HEK293 (cell line): ENCODE measurements at regions not wholly inside any gene's neighbourhood (a gene's known extent, or its start where the extent isn't known, plus 50 kb on each side); places are given as distances from the start of the nearest gene placed in this dataset.

Source experiments
- CTCF ChIA-PET: fragments of 350-600 bp; formaldehyde crosslinking; extraction: SDS; loops from one replicate; lab custom pipeline; 2021; ENCODE audit warnings: antibody characterized with exemption; lab: Yijun Ruan, JAX
- POLR2A ChIA-PET: fragments of 300-600 bp; formaldehyde crosslinking; extraction: SDS; loops from one replicate; lab custom pipeline; 2020; ENCODE audit warnings: antibody characterized with exemption, inconsistent platforms; lab: Yijun Ruan, JAX
- H3K27ac ChIP-seq: fragments of 200-500 bp; sonication (Bioruptor generic); 2 replicates; pipeline ENCODE4 v1.5.1; 2014; ENCODE audit warnings: low read depth, low read length, control low read depth, inconsistent platforms; ENCODE audit errors: extremely low read depth
- H3K36me3 ChIP-seq, 2 experiments: fragments of 200-500 bp in 1 of 2; sonication (Bioruptor generic) in 1 of 2; 1 replicate in 1 of 2; 2 replicates in 1 of 2; pipeline ENCODE4 v1.5.1; 2014 to 2017; ENCODE audit warnings: inconsistent platforms in 2 of 2, low read length in 2 of 2; ENCODE audit not compliant: control insufficient read depth in 2 of 2, insufficient read depth in 1 of 2
- H3K4me1 ChIP-seq: fragments of 200-500 bp; sonication (Bioruptor generic); 2 replicates; pipeline ENCODE4 v1.5.1; 2014; ENCODE audit warnings: mild to moderate bottlenecking, low read length, inconsistent platforms; ENCODE audit not compliant: control insufficient read depth, insufficient read depth
- H3K4me3 ChIP-seq: 2 replicates; pipeline ENCODE4 v1.5.1; 2011; ENCODE audit warnings: low read depth, mild to moderate bottlenecking, control low read depth, low read length, moderate library complexity
- H3K9me3 ChIP-seq: fragments of 200-500 bp; sonication (Bioruptor generic); 2 replicates; pipeline ENCODE4 v1.5.1; 2014; ENCODE audit warnings: low read depth, low read length, inconsistent platforms; ENCODE audit not compliant: control insufficient read depth, insufficient read depth
- AEBP2 ChIP-seq: fragments of 450-650 bp; formaldehyde crosslinking; IDR thresholded peaks from 2 replicates; pipeline ENCODE4 v1.5.1; 2016; ENCODE audit warnings: missing biosample characterization, missing genetic modification characterization, borderline replicate concordance
- REPIN1 ChIP-seq: fragments of 450-650 bp; formaldehyde crosslinking; IDR thresholded peaks from 2 replicates; pipeline ENCODE4 v1.5.1; 2017; ENCODE audit warnings: missing biosample characterization, missing genetic modification characterization, low read depth
- ZIC2 ChIP-seq: fragments of 450-650 bp; formaldehyde crosslinking; IDR thresholded peaks from 2 replicates; pipeline ENCODE4 v1.5.1; 2016; ENCODE audit warnings: missing biosample characterization, missing genetic modification characterization
- ZNF18 ChIP-seq: fragments of 450-650 bp; formaldehyde crosslinking; IDR thresholded peaks from 2 replicates; pipeline ENCODE4 v1.5.1; 2016; ENCODE audit warnings: missing biosample characterization, missing genetic modification characterization
- ZNF26 ChIP-seq: fragments of 450-650 bp; formaldehyde crosslinking; IDR thresholded peaks from 2 replicates; pipeline ENCODE4 v1.5.1; 2016; ENCODE audit warnings: missing biosample characterization, missing genetic modification characterization
- ZNF518A ChIP-seq: fragments of 450-650 bp; formaldehyde crosslinking; conservative IDR thresholded peaks from 2 replicates; pipeline ENCODE4 v1.5.1; 2016; ENCODE audit warnings: low read depth, missing biosample characterization, missing genetic modification characterization
- ZNF610 ChIP-seq: fragments of 450-650 bp; formaldehyde crosslinking; IDR thresholded peaks from 2 replicates; pipeline ENCODE4 v1.5.1; 2016; ENCODE audit warnings: missing biosample characterization, missing genetic modification characterization, borderline replicate concordance
- ZNF768 ChIP-seq: fragments of 450-650 bp; formaldehyde crosslinking; IDR thresholded peaks from 2 replicates; pipeline ENCODE4 v1.5.1; 2018; ENCODE audit warnings: missing biosample characterization, mild to moderate bottlenecking, missing genetic modification characterization
- TF ChIP-seq, protein P1 (sequence below): IDR thresholded peaks from 2 replicates; pipeline ENCODE4 v1.6.1; 2011; ENCODE audit warnings: mild to moderate bottlenecking, low read depth, low read length, borderline replicate concordance
- TF ChIP-seq, protein P2 (sequence below): fragments of 450-650 bp; formaldehyde crosslinking; IDR thresholded peaks from 2 replicates; pipeline ENCODE4 v1.5.1; 2016; ENCODE audit warnings: missing biosample characterization, missing genetic modification characterization
- TF ChIP-seq, protein P3 (sequence below): fragments of 450-650 bp; formaldehyde crosslinking; IDR thresholded peaks from 2 replicates; pipeline ENCODE4 v1.5.1; 2017; ENCODE audit warnings: missing biosample characterization, missing genetic modification characterization

DNA sequence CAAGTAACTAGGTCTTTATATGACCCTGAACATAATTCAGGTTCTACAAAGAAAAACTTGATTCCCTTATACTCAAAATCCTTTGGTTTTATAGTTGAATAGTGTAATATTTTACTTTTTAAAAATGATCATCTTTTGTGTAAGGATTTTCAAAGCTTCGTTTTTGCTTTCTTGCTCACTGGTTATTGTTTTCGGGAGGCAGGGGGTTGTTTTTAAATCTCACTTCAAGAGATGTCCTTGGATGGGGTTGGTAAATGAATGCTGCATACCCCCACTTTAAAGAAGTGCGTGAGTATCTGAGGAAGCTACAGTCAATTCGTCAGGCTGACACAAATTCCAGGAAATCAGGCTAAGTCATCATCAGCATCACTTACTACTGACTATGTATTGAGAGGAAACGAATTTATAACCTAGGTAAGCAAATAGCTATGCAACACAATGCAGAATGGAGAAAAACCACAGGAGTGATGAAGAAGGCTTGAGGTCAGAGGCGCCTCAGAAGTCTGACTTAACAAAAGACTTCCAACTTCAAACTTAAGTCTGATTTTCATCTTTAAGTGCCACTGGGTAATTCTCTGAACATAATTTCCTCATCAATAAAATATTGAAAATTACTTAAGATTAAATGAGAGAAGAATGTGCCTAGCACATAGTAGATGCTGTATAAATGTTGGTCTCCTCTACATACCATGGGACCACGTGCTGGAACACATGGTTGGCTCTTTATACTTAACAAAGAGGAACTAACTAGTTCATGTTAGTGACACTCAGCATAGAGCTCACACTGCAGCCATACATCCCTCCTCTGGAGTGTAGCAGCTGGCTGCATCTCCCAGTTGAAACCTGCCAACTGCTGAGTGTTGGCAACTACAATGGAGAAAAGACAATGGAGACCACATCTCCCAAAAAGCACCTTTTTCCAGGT is 106.0 kb upstream of the KIF2A start (continued):
- TF ChIP-seq ZNF26 (tag by site-specific recombination) (no peak), AEBP2 (tag by site-specific recombination) (no peak), ZIC2 (tag by site-specific recombination) (no peak), REPIN1 (tag by site-specific recombination) (no peak), ZNF768 (tag by site-specific recombination) (no peak)
- TF ChIP-seq, protein P1, sequence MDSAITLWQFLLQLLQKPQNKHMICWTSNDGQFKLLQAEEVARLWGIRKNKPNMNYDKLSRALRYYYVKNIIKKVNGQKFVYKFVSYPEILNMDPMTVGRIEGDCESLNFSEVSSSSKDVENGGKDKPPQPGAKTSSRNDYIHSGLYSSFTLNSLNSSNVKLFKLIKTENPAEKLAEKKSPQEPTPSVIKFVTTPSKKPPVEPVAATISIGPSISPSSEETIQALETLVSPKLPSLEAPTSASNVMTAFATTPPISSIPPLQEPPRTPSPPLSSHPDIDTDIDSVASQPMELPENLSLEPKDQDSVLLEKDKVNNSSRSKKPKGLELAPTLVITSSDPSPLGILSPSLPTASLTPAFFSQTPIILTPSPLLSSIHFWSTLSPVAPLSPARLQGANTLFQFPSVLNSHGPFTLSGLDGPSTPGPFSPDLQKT, result no peak

DNA sequence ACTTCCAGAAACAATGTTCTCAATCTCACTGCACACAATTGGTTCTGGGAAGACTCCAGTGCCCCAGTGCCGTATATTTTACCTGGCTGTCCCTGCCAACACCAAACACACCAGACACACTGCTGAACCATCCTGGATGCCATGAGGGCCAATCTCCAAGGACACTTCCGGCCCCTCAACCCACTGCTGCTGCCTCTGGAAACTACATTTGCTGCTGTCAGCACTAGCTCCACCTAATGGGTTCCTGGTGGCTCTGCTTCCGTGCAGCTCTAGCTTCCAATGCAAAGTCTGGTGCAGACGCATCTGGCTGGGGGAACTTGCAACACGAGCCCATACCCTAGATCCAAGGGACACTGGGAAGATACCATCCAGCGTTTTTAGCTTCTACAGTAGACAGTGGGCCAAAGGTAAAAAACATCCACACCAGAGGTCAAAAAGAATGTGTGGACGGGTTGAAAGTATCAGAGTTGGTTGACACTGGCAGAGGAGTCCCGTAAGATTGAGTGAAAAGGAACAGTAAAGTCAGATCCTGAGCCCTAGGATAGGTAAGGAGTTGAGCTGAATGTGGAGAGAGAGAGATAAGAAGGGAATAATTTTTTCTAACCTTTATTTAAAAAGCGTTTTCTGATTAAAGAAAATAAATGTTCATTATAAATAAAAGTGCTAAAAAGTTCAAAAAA is 99.7 kb upstream of the KIF2A start:
- TF ChIP-seq, protein P2, sequence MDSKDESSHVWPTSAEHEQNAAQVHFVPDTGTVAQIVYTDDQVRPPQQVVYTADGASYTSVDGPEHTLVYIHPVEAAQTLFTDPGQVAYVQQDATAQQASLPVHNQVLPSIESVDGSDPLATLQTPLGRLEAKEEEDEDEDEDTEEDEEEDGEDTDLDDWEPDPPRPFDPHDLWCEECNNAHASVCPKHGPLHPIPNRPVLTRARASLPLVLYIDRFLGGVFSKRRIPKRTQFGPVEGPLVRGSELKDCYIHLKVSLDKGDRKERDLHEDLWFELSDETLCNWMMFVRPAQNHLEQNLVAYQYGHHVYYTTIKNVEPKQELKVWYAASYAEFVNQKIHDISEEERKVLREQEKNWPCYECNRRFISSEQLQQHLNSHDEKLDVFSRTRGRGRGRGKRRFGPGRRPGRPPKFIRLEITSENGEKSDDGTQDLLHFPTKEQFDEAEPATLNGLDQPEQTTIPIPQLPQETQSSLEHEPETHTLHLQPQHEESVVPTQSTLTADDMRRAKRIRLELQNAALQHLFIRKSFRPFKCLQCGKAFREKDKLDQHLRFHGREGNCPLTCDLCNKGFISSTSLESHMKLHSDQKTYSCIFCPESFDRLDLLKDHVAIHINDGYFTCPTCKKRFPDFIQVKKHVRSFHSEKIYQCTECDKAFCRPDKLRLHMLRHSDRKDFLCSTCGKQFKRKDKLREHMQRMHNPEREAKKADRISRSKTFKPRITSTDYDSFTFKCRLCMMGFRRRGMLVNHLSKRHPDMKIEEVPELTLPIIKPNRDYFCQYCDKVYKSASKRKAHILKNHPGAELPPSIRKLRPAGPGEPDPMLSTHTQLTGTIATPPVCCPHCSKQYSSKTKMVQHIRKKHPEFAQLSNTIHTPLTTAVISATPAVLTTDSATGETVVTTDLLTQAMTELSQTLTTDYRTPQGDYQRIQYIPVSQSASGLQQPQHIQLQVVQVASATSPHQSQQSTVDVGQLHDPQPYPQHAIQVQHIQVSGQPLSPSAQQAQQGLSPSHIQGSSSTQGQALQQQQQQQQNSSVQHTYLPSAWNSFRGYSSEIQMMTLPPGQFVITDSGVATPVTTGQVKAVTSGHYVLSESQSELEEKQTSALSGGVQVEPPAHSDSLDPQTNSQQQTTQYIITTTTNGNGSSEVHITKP (tag by site-specific recombination), result peak; percentile 47
- TF ChIP-seq, protein P3, sequence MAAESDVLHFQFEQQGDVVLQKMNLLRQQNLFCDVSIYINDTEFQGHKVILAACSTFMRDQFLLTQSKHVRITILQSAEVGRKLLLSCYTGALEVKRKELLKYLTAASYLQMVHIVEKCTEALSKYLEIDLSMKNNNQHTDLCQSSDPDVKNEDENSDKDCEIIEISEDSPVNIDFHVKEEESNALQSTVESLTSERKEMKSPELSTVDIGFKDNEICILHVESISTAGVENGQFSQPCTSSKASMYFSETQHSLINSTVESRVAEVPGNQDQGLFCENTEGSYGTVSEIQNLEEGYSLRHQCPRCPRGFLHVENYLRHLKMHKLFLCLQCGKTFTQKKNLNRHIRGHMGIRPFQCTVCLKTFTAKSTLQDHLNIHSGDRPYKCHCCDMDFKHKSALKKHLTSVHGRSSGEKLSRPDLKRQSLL (tag by site-specific recombination), result peak; percentile 43; the same call in 1 of the 2 replicates
- TF ChIP-seq ZNF518A (tag by site-specific recombination) (0 out of 2 replicates have a peak, but pooled peaks have one; percentile 28), ZNF610 (tag by site-specific recombination) (no peak), ZNF18 (no peak)
- Histone ChIP-seq H3K27ac (no peak overlapping the region), H3K36me3 (no peaks in the 10 kb centered on the region), H3K4me1 (no peaks in the 10 kb centered on the region), H3K9me3 (no peaks in the 10 kb centered on the region), H3K4me3 (no peak overlapping the region)
- CTCF ChIA-PET, result interaction anchor here (0.5 kb wide), 1 partner anchor 76 kb away, joined by 3 read pairs; no protein-coding TSS in a partner anchor
- POLR2A ChIA-PET, result no interaction called here
